A172 (cell line): ENCODE measurements at regions not wholly inside any gene's neighbourhood (a gene's known extent, or its start where the extent isn't known, plus 50 kb on each side); places are given as distances from the start of the nearest gene placed in this dataset.
A peak's percentile ranks its signal among the peaks of the same experiment; 100 is the strongest.
"Not testable (repeated sequence)": the region's sequence is repeated elsewhere in the genome, so short reads cannot be mapped to it uniquely, and the experiment has no call there.

ENCODE experiments used
- DNase-seq: peaks from one replicate; pipeline ENCODE4 v3.0.0-alpha.2; 2015; ENCODE audit warnings: low spot score

DNA sequence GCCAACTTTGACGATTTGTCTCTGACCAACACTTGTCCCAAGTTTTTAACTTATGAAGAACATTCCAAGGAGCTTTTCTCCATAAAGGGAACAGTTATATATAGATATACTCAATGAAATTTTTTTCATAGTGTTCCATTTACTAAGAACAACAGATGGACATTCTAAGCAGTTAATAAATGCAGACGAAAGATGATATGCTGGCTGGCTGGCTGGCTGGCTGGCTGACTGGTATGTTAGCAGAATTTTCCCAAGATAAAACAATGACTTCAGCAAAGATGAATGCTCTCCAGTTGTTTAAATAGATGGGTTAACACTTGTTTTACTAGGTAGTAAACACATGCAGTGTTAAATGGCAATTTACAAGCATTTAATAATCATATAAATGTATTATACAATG is 62.2 kb downstream of the SPANXN3 start:
- no peak for DNase-seq

DNA sequence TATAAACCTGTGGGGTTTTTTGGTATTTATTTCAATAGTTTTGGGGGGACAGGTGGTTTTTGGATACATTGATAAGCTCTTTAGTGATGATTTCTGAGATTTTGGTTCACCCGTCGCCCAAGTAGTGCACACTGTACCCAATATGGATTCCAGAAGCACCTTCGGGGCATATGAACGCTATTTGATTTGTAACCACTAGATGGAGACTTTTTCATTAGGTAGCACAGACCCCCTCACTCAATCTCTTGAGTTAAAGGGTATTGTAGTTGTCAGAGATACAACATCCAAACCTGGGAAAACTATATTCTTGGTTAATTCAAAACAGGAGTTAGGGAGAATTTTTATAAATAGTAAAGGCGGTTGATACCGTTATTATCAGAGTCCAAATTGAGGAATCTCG is 79.8 kb downstream of the SPANXN3 start:
- no peak for DNase-seq

GRCh38 chrX:143435916-143436315 is 81.4 kb downstream of the SPANXN3 start:
- no peak for DNase-seq

DNA sequence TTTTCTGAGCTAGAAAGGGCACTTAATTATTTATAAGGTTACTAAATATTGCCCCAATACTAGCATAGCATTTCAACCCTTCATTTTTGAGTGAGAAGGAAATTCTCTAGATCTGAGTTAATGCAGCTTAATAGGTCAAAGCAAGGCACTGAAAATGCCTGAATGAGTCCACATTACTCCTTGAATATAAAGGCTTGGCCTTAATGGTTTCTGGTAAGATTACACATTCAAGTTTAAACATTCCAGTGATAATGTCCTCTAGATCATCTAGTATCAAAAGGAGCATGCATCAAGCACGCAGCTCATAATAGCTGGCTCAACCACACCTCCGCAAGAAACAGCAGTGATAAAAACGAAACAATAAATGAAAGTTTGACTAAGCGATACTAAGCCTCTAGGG is 87.5 kb downstream of the SPANXN3 start:
- DNase-seq = no peak

DNA sequence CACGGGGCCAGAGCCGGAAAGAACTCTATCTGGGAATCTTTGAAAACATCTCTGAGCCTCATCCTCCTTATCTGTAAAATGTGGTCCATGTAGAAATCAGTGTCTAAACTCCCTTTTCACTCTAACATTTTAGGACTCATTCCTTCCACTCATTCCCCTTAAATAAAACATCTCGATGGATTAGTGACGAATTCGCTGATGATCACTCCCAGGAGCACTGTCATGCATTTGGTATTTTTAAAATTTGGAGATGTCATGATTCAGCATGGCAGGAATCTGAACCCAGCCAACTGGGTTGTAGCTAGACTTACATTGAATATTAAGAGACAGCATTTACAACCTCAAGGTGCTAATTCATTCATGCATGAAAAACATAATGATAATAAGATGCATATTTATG is 88.1 kb downstream of the SPANXN3 start:
- peak; percentile 26 for DNase-seq

- DNase-seq = no peak
These were observed 116.1 kb downstream of the SPANXN3 start for GRCh38 chrX:143401160-143401559.

- DNase-seq = no peak
These were observed 138.4 kb downstream of the SPANXN3 start for GRCh38 chrX:143378851-143379250.

- DNase-seq = no peak
These were observed 153.9 kb downstream of the SPANXN3 start for GRCh38 chrX:143363419-143363818.

- DNase-seq = no peak
These were observed 177.1 kb downstream of the SPANXN3 start for GRCh38 chrX:143340190-143340589.

GRCh38 chrX:143336261-143336660 is 181.0 kb downstream of the SPANXN3 start:
- DNase-seq = no peak

GRCh38 chrX:143319526-143319925 is 197.7 kb downstream of the SPANXN3 start:
- DNase-seq = no peak

- not testable (repeated sequence) for DNase-seq
These were observed 198.4 kb downstream of the SPANXN3 start for GRCh38 chrX:143318857-143319256.

GRCh38 chrX:143306991-143307937 is 210.0 kb downstream of the SPANXN3 start:
- no peak for DNase-seq

- DNase-seq = no peak
These were observed 212.8 kb downstream of the SPANXN3 start for GRCh38 chrX:143304518-143304917.

DNA sequence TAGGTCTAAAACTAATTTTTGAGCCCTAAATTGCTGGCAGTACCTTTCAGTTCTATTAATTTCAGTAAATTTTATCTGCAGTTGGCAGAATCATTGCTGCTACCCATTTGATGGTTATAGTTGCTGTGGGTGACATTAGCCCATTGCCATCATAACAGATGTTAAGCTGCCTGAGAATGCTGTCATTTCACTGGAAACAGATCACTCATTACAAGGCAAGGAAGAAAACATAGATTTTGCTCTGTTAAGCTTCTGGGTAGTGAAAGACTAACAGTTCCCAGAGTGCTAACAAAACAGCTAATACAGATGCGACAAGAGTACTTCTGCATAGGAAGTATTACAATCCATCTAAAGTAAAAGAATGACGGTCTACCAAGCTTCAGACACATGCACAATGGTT is 213.2 kb downstream of the SPANXN3 start:
- DNase-seq = no peak

DNA sequence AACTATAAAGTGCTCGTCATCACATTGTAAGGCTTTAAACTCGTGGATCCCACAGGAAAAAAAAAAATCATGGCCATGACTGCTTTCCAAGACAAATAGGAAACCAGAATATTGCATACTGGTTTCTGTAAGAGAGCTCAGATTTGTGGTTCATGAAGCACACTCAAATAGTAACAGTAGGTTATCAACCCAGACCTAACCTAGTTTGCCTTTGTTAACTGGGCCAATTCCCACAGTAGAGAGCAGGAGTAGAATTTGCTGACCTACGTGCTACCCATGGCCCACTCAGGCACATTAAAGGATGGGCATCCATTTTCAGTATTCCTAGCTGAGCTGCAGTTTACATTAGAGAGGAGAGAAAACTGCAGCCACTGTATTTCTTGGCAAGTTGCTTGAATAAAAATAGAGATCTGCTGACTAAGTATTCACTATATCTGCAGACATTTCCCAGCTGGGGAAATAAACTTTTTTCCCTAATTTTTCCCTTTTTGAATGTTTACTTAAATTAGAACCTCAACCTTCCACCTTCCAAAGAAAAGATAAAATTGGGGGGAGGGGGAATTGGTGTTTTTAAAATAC is 218.5 kb downstream of the SPANXN3 start:
- no peak for DNase-seq

- no peak for DNase-seq
These were observed 220.8 kb downstream of the SPANXN3 start for GRCh38 chrX:143296521-143296920.

DNA sequence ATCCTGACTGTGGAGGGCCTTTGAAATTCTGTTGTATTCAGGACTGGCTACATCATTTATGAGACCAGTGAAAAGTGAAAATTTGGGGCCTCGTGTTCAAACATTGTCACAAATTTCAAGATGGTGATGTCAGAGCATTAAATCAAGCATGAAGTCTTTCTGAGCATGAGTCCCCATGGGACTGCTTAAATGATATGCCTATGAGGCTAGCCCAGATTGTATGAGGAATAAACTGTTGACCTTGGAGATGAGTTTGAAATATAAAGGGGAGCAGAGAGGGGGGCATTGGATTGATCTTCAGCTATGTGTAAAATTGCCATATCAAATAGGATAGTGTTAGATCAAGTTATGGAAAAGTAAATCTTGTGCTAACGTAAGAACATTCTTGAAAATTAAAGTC is 230.0 kb downstream of the SPANXN3 start:
- DNase-seq = no peak

GRCh38 chrX:143270317-143270716 is 244.6 kb downstream of the SPANXN4 start:
- no peak for DNase-seq

DNA sequence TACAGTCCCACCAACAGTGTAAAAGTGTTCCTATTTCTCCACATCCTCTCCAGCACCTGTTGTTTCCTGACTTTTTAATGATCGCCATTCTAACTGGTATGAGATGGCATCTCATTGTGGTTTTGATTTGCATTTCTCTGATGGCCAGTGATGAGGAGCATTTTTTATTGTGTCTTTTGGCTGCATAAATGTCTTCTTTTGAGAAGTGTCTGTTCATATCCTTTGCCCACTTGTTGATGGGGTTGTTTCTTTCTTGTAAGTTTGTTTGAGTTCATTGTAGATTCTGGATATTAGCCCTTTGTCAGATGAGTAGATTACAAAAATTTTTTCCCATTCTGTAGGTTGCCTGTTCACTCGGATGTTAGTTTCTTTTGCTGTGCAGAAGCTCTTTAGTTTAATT is 218.9 kb downstream of the SPANXN4 start:
- DNase-seq = not testable (repeated sequence)

DNA sequence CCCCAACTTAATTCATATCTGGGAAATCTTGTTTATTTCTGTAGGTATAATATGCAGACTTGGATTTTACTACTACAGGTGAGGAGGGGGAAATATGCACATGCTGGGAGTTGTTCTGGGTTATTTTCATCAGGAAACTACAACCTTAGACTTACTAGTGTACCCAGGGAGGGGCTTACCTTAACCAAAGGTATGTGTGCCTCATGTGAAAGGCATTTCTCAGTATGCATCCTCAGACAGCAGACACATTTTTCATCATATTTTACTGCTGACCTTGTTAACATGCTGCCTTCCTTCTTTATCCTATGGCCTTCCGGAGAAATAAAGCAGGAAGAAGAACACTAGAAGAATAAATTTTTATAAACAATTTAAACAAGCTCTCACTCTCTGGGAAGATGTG is 214.9 kb downstream of the SPANXN4 start:
- DNase-seq = no peak

GRCh38 chrX:143231492-143231891 is 205.8 kb downstream of the SPANXN4 start:
- no peak for DNase-seq

DNA sequence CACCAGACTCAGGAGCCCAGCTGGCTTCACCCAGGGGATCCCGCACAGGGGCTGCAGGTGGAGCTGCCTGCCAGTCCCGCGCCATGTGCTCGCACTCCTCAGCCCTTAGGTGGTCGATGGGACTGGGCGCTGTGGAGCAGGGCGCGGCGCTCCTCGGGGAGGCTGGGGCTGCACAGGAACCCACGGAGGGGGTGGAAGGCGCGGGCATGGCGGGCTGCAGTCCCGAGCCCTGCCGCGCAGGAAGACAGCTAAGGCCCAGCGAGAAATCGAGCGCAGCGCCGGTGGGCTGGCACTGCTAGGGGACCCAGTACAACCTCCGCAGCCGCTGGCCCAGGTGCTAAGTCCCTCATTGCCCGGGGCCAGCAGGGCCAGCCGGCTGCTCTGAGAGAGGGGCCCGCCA is 202.9 kb downstream of the SPANXN4 start:
- DNase-seq = not testable (repeated sequence)
